SU-DHL-6 (cell line): ENCODE measurements at regions not wholly inside any gene's neighbourhood (a gene's known extent, or its start where the extent isn't known, plus 50 kb on each side); places are given as distances from the start of the nearest gene placed in this dataset.
A peak's percentile ranks its signal among the peaks of the same experiment; 100 is the strongest.

Source experiments
- H2AFZ ChIP-seq: fragments of 200-600 bp; sonication (generic); 2 replicates; pipeline ENCODE4 v1.6.1; 2014; ENCODE audit warnings: low read depth, mild to moderate bottlenecking, moderate library complexity, mixed read lengths, antibody characterized with exemption, low read length; ENCODE audit not compliant: severe bottlenecking
- H3F3A ChIP-seq: fragments of 200-600 bp; shearing (Covaris generic); 2 replicates; pipeline ENCODE4 v1.6.0; 2016; ENCODE audit warnings: antibody characterized with exemption, mild to moderate bottlenecking; ENCODE audit not compliant: insufficient read depth
- H3K27ac ChIP-seq: fragments of 200-600 bp; sonication (generic); 2 replicates; pipeline ENCODE4 v1.5.1; 2016; ENCODE audit warnings: low read depth, mild to moderate bottlenecking, low read length, moderate library complexity, mixed read lengths
- H3K27me3 ChIP-seq: fragments of 200-600 bp; sonication (generic), shearing (Covaris generic); 2 replicates; pipeline ENCODE4 v1.6.0; 2014; ENCODE audit warnings: mild to moderate bottlenecking, low read length
- H3K36me3 ChIP-seq: fragments of 200-600 bp; sonication (generic); 2 replicates; pipeline ENCODE4 v1.6.1; 2014; ENCODE audit warnings: mild to moderate bottlenecking, low read length, mixed read lengths
- H3K4me2 ChIP-seq: fragments of 300-600, 200-600 bp; shearing (Covaris generic), sonication (generic); 2 replicates; pipeline ENCODE4 v1.6.0; 2014; ENCODE audit warnings: low read length, low read depth, mild to moderate bottlenecking; ENCODE audit not compliant: poor library complexity, severe bottlenecking
- H3K4me3 ChIP-seq: fragments of 200-600 bp; sonication (generic); 2 replicates; pipeline ENCODE4 v1.5.1; 2014; ENCODE audit warnings: antibody characterized with exemption, low read length, mild to moderate bottlenecking, mixed read lengths; ENCODE audit not compliant: insufficient read depth, poor library complexity, severe bottlenecking
- H3K79me2 ChIP-seq: fragments of 200-600 bp; sonication (generic); 2 replicates; pipeline ENCODE4 v1.6.1; 2014; ENCODE audit warnings: mild to moderate bottlenecking, low read length, moderate library complexity; ENCODE audit not compliant: insufficient read depth
- H3K9ac ChIP-seq: fragments of 200-600 bp; sonication (generic); 2 replicates; pipeline ENCODE4 v1.7.0; 2014; ENCODE audit warnings: mild to moderate bottlenecking, low read length
- H3K9me2 ChIP-seq: fragments of 200-600 bp; sonication (generic); replicated peaks from 2 replicates; pipeline ENCODE4 v1.6.1; 2014; ENCODE audit warnings: low read length; ENCODE audit not compliant: insufficient read depth
- H3K9me3 ChIP-seq: fragments of 200-600 bp; sonication (generic); 2 replicates; pipeline ENCODE4 v1.6.1; 2014; ENCODE audit warnings: low read length, mixed read lengths; ENCODE audit not compliant: insufficient read depth
- H4K20me1 ChIP-seq: fragments of 200-600 bp; sonication (generic); 2 replicates; pipeline ENCODE4 v1.6.1; 2014; ENCODE audit warnings: low read depth, mild to moderate bottlenecking, antibody characterized with exemption, low read length, moderate library complexity, mixed read lengths
- EZH2phosphoT487 ChIP-seq: fragments of 200-600 bp; sonication (generic), shearing (Covaris generic); conservative IDR thresholded peaks from 2 replicates; pipeline ENCODE4 v1.6.1; 2018; ENCODE audit warnings: mild to moderate bottlenecking, antibody characterized with exemption, low read length, moderate library complexity, mixed read lengths
- TF ChIP-seq, protein P1 (sequence below): fragments of 200-600 bp; sonication (generic); IDR thresholded peaks from one replicate; pipeline ENCODE4 v1.5.1; 2017; ENCODE audit warnings: antibody characterized with exemption, mild to moderate bottlenecking, low read length, moderate library complexity; ENCODE audit not compliant: insufficient read depth, poor library complexity, severe bottlenecking

DNA sequence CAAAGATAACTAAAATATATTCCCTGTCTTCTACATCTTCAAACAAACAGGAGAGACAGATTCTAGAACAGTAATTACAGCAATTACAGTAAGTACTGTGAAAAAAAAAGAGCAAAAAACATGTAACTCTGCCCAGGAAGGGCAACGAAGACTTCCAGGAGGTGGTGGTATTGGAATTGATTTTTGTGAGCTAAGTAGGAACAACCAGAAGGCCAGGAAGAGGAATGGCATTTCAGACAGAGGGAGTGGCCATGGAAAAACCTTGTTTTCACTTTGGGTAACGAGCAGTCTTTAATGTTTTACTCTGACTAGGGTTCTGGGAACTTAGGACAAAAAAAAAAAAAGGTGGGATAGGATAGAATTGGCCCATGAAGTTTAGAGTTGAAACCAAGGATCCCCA lies 196.3 kb upstream of the PLEKHG7 start:
- no peak overlapping the region for H3K9ac ChIP-seq
- peak overlapping the region; percentile 94 for H2AFZ ChIP-seq

DNA sequence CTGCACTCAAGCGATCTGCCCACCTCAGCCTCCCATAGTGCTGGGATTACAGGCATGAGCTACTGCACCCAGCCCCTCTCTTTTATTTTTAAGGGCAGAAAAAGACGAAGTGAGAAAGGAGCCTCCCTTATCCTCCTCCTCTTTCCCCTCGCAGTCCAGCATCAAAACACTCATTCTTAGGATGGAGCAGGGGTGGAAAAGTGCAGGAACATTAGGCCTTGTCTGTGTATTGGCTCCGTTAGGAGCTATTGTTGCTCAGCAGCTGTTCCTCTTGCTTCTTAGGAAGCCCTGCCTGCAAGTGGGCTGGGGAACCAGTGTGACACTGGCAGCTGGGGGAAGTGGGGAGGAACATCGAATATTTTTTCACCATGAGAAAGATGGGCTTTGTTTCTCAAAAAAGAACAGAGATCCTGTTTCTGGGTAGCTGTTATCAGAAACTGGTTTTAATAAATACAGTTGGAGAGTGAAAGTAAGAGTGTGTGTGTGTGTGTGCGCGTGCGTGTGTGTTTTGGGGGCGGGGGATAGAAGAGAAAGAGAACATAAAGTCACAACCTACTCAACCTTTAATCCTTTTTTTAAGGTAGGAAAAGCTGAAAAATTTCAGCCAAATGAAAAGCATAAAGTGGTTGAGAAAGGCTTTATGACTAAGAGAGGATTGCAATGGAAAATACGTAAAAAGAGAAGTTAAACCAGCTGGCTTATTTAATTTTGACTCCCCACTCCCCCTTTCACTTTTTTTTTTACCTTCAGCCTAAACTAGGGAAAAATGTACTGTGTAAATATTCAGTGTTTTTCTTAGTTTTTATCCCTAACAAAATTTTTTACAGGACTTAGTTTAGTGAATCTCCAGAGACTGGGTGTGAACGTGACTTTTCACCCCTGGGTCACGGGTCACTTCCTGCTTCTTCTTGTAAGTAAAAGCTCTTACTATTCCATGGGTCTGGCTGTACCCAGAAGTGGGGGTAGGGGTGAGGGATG lies 197.2 kb upstream of the PLEKHG7 start:
- Histone ChIP-seq H4K20me1 (no peaks in the 10 kb centered on the region), H3K27ac (peak overlapping the region; percentile 28), H3K79me2 (no peaks in the 10 kb centered on the region), H3K4me3 (peak overlapping the region; percentile 45), H3K4me2 (peak overlapping the region; percentile 66), H3F3A (no peaks in the 10 kb centered on the region), H3K36me3 (no peaks in the 10 kb centered on the region), H3K9ac (peak overlapping the region; percentile 47), H3K9me2 (no peaks in the 10 kb centered on the region), H2AFZ (peak overlapping the region; percentile 94), H3K27me3 (no peaks in the 10 kb centered on the region), H3K9me3 (no peaks in the 10 kb centered on the region)
- TF ChIP-seq, protein P1, sequence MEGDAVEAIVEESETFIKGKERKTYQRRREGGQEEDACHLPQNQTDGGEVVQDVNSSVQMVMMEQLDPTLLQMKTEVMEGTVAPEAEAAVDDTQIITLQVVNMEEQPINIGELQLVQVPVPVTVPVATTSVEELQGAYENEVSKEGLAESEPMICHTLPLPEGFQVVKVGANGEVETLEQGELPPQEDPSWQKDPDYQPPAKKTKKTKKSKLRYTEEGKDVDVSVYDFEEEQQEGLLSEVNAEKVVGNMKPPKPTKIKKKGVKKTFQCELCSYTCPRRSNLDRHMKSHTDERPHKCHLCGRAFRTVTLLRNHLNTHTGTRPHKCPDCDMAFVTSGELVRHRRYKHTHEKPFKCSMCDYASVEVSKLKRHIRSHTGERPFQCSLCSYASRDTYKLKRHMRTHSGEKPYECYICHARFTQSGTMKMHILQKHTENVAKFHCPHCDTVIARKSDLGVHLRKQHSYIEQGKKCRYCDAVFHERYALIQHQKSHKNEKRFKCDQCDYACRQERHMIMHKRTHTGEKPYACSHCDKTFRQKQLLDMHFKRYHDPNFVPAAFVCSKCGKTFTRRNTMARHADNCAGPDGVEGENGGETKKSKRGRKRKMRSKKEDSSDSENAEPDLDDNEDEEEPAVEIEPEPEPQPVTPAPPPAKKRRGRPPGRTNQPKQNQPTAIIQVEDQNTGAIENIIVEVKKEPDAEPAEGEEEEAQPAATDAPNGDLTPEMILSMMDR: no peak
- TF ChIP-seq EZH2phosphoT487: no peak

More for the DNA sequence above, 196.3 kb upstream of the PLEKHG7 start:
- H3K27ac ChIP-seq: no peak overlapping the region
- no peaks in the 10 kb centered on the region for H3K79me2 ChIP-seq
- no peak overlapping the region for H3K4me3 ChIP-seq
- no peaks in the 10 kb centered on the region for H3F3A ChIP-seq
- no peaks in the 10 kb centered on the region for H3K9me2 ChIP-seq
- H4K20me1 ChIP-seq: no peaks in the 10 kb centered on the region
- H3K36me3 ChIP-seq: no peaks in the 10 kb centered on the region
- no peaks in the 10 kb centered on the region for H3K9me3 ChIP-seq
- peak overlapping the region; percentile 66 for H3K4me2 ChIP-seq
- TF ChIP-seq EZH2phosphoT487: no peak
- TF ChIP-seq, protein P1: no peak
- H3K27me3 ChIP-seq: no peaks in the 10 kb centered on the region

DNA sequence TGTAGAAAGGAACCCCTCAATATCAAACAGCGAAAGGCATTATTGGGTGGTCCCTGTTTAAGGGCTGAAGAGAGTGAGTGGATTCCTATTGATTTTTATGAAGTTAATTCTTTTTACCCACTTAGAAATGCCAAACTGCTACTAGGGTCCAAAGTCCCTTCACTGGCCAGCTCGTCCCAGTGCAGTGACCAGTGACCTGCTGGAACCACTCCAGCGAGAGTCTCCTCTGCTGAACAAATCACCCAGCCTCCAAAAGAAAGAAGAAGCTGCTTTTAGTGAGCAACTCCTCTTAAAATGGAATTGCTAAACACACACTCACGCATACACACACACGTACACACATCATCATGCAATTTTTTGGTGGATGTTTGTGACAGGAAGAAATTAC lies 198.2 kb upstream of the PLEKHG7 start:
- Histone ChIP-seq H3F3A (no peaks in the 10 kb centered on the region), H4K20me1 (no peaks in the 10 kb centered on the region), H3K9ac (no peak overlapping the region), H3K4me3 (no peak overlapping the region), H3K36me3 (no peaks in the 10 kb centered on the region), H3K4me2 (no peak overlapping the region), H3K9me3 (no peaks in the 10 kb centered on the region), H3K79me2 (no peaks in the 10 kb centered on the region), H3K27me3 (no peaks in the 10 kb centered on the region), H2AFZ (no peak overlapping the region), H3K9me2 (no peaks in the 10 kb centered on the region), H3K27ac (no peak overlapping the region)
- TF ChIP-seq, protein P1: no peak
- TF ChIP-seq EZH2phosphoT487: no peak
